HCT116 (cell line): ENCODE measurements at regions not wholly inside any gene's neighbourhood (a gene's known extent, or its start where the extent isn't known, plus 50 kb on each side); places are given as distances from the start of the nearest gene placed in this dataset.

Experiments
- ATAC-seq: fragments of 200-7000 bp; cut with Tn5 transposase; 2 replicates; pipeline ENCODE4 v1.9.1; 2020; ENCODE audit warnings: mild to moderate bottlenecking, moderate library complexity
- BruUV-seq: library from RNA; stranded (reverse); fragments of 400-500 nt; replicated peaks from 2 replicates; lab custom pipeline; 2021; lab: Mats Ljungman, UMichigan
- CTCF ChIA-PET: fragments of 300-600 bp; sonication (Branson Sonifier 250); formaldehyde crosslinking; loops from one replicate; lab custom pipeline; 2021; ENCODE audit warnings: antibody characterized with exemption; lab: Charles Lee
- POLR2A ChIA-PET: fragments of 300-600, 350-600 bp; sonication (Branson Sonifier 250); formaldehyde crosslinking; loops from one replicate; lab custom pipeline; 2021; ENCODE audit warnings: antibody characterized with exemption; lab: Charles Lee
- RAD21 ChIA-PET, 2 experiments: fragments of 300-600 bp; sonication (Branson Sonifier 250); formaldehyde crosslinking; loops; one replicate each; lab custom pipeline; 2023; ENCODE audit warnings: low total read pairs in 2 of 2; ENCODE audit not compliant: uncharacterized antibody in 2 of 2, unreplicated experiment in 2 of 2, low non-redundant PET in 1 of 2; lab: Charles Lee
- DNase-seq: peaks from one replicate; pipeline ENCODE4 v3.0.0-alpha.2; 2010; ENCODE audit warnings: low read depth, low spot score
- H2AFZ ChIP-seq: fragments of 200-600 bp; shearing (Covaris generic), sonication (generic); 2 replicates; pipeline ENCODE4 v1.6.1; 2017; ENCODE audit warnings: low read depth, mixed run types, mixed read lengths, antibody characterized with exemption, low read length; ENCODE audit not compliant: poor library complexity, severe bottlenecking
- H3K27ac ChIP-seq: 2 replicates; pipeline ENCODE4 v1.5.1; 2012; ENCODE audit warnings: low read depth, low read length
- H3K27me3 ChIP-seq: fragments of 200-600 bp; sonication (generic); 2 replicates; pipeline ENCODE4 v1.6.1; 2016; ENCODE audit warnings: mixed run types, low read length, mixed read lengths; ENCODE audit not compliant: insufficient read depth
- H3K36me3 ChIP-seq, 2 experiments: fragments of 200-500 bp in 1 of 2; fragments of 200-600 bp in 1 of 2; sonication (Bioruptor generic) in 1 of 2; sonication (generic) in 1 of 2; 2 replicates each; pipeline versions ENCODE4 v1.5.1 to v1.6.1; 2014 to 2016; ENCODE audit warnings: low read length in 2 of 2, inconsistent platforms in 1 of 2, mixed read lengths in 1 of 2, mixed run types in 1 of 2; ENCODE audit not compliant: insufficient read depth in 2 of 2, control insufficient read depth in 1 of 2
- H3K4me1 ChIP-seq, 2 experiments: fragments of 200-600 bp in 1 of 2; sonication (generic) in 1 of 2; 2 replicates each; pipeline versions ENCODE4 v1.5.1 to v1.6.1; 2012 to 2017; ENCODE audit warnings: low read length in 2 of 2, inconsistent platforms in 1 of 2, mild to moderate bottlenecking in 1 of 2, mixed read lengths in 1 of 2, mixed run types in 1 of 2, moderate library complexity in 1 of 2; ENCODE audit not compliant: insufficient read depth in 2 of 2, control insufficient read depth in 1 of 2
- H3K4me2 ChIP-seq: fragments of 200-600 bp; sonication (generic); 2 replicates; pipeline ENCODE4 v1.6.1; 2017; ENCODE audit warnings: mixed run types, low read length, mixed read lengths
- H3K4me3 ChIP-seq, 2 experiments: fragments of 200-600 bp in 1 of 2; sonication (generic) in 1 of 2; replicated peaks in 1 of 2; 2 replicates each; pipeline ENCODE4 v1.5.1; 2011 to 2016; ENCODE audit warnings: low read length in 2 of 2, control low read depth in 1 of 2, low read depth in 1 of 2, mild to moderate bottlenecking in 1 of 2, mixed read lengths in 1 of 2, mixed run types in 1 of 2
- H3K79me2 ChIP-seq: fragments of 200-600 bp; sonication (generic); 2 replicates; pipeline ENCODE4 v1.6.1; 2017; ENCODE audit warnings: mild to moderate bottlenecking, mixed run types, low read length, moderate library complexity, mixed read lengths; ENCODE audit not compliant: insufficient read depth
- H3K9ac ChIP-seq: fragments of 200-600 bp; sonication (generic); 2 replicates; pipeline ENCODE4 v1.6.1; 2016; ENCODE audit warnings: low read length, mixed read lengths
- H3K9me2 ChIP-seq: fragments of 200-600 bp; sonication (generic), shearing (Covaris generic); 2 replicates; pipeline ENCODE4 v1.6.1; 2017; ENCODE audit warnings: mixed run types, mild to moderate bottlenecking, moderate library complexity; ENCODE audit not compliant: insufficient read depth
- H3K9me3 ChIP-seq, 2 experiments: fragments of 200-500 bp in 1 of 2; fragments of 200-600 bp in 1 of 2; sonication (Bioruptor generic) in 1 of 2; sonication (generic) in 1 of 2; 2 replicates each; pipeline ENCODE4 v1.6.1; 2014 to 2017; ENCODE audit warnings: low read length in 2 of 2, mixed read lengths in 2 of 2, inconsistent platforms in 1 of 2, low read depth in 1 of 2, mild to moderate bottlenecking in 1 of 2, mixed run types in 1 of 2, moderate library complexity in 1 of 2; ENCODE audit not compliant: control insufficient read depth in 1 of 2, insufficient read depth in 1 of 2
- H4K20me1 ChIP-seq: fragments of 200-600 bp; sonication (generic), shearing (Covaris generic); 2 replicates; pipeline ENCODE4 v1.6.1; 2017; ENCODE audit warnings: mixed run types, mild to moderate bottlenecking, moderate library complexity; ENCODE audit not compliant: insufficient read depth
- CEBPB ChIP-seq: IDR thresholded peaks from 2 replicates; pipeline ENCODE4 v1.6.1; 2012; ENCODE audit warnings: low read depth
- CTCF ChIP-seq, 3 experiments: fragments of 200-600 bp in 1 of 3; sonication (generic) in 1 of 3; IDR thresholded peaks in 2 of 3; conservative IDR thresholded peaks in 1 of 3; 2 replicates each; pipeline ENCODE4 v1.5.1; 2012 to 2017; ENCODE audit warnings: low read depth in 2 of 3, low read length in 2 of 3, antibody characterized with exemption in 1 of 3, borderline replicate concordance in 1 of 3, control low read depth in 1 of 3, mild to moderate bottlenecking in 1 of 3, mixed read lengths in 1 of 3, mixed run types in 1 of 3, moderate library complexity in 1 of 3; ENCODE audit not compliant: insufficient read depth in 1 of 3
- EGR1 ChIP-seq: IDR thresholded peaks from 2 replicates; pipeline ENCODE4 v1.6.1; 2012; ENCODE audit warnings: low read depth
- EZH2 ChIP-seq: fragments of 200-600 bp; sonication (generic); IDR thresholded peaks from 2 replicates; pipeline ENCODE4 v1.6.1; 2017; ENCODE audit warnings: antibody characterized with exemption, mixed run types
- EZH2phosphoT487 ChIP-seq: fragments of 200-600 bp; IDR thresholded peaks from 2 replicates; pipeline ENCODE4 v1.6.1; 2018; ENCODE audit warnings: antibody characterized with exemption, borderline replicate concordance
- JUND ChIP-seq: IDR thresholded peaks from 2 replicates; pipeline ENCODE4 v1.6.1; 2012
- POLR2A ChIP-seq: IDR thresholded peaks from 2 replicates; pipeline ENCODE4 v1.7.0; 2011; ENCODE audit warnings: borderline replicate concordance; ENCODE audit not compliant: insufficient read depth, insufficient read length; ENCODE audit errors: extremely low read depth
- RAD21 ChIP-seq: IDR thresholded peaks from 2 replicates; pipeline ENCODE4 v1.6.1; 2012; ENCODE audit warnings: low read depth, mild to moderate bottlenecking
- SIN3A ChIP-seq: IDR thresholded peaks from 2 replicates; pipeline ENCODE4 v1.6.1; 2012; ENCODE audit warnings: low read depth
- SP1 ChIP-seq: IDR thresholded peaks from 2 replicates; pipeline ENCODE4 v1.6.1; 2012; ENCODE audit warnings: low read depth
- YY1 ChIP-seq: IDR thresholded peaks from 2 replicates; pipeline ENCODE4 v1.6.1; 2011; ENCODE audit warnings: low read length, low read depth, moderate library complexity, mild to moderate bottlenecking; ENCODE audit not compliant: insufficient replicate concordance; ENCODE audit errors: extremely low read depth
- intact Hi-C: fragments of 100-400 bp; cut with micrococcal nuclease; formaldehyde crosslinking; loops from 2 replicates; pipeline ENCODE4 v1.10.0; 2022
- TF ChIP-seq, protein P1 (sequence below): IDR thresholded peaks from 2 replicates; pipeline ENCODE4 v1.6.1; 2011; ENCODE audit warnings: mild to moderate bottlenecking, low read length, moderate library complexity; ENCODE audit not compliant: insufficient replicate concordance; ENCODE audit errors: extremely low read depth

- ChIA-PET CTCF (no interaction called here), POLR2A (no interaction called here), RAD21 (no interaction called here)
- intact Hi-C loops: no loop called here
- no peak for ATAC-seq
- no TSS peak for BruUV-seq
- H3K9ac ChIP-seq: no peak overlapping the region
- H2AFZ ChIP-seq: no peak overlapping the region
- H3K4me1 ChIP-seq: no peaks in the 10 kb centered on the region
- H3K36me3 ChIP-seq: no peaks in the 10 kb centered on the region
- H3K27ac ChIP-seq: no peak overlapping the region
- H3K4me2 ChIP-seq: no peak overlapping the region
- no peaks in the 10 kb centered on the region for H3K27me3 ChIP-seq
- H3K9me3 ChIP-seq: peaks cover 4 to 20% of the 10 kb centered on the region in 2 experiments; a peak in 2 of 4 replicates
- H4K20me1 ChIP-seq: no peaks in the 10 kb centered on the region
- no peak for TF ChIP-seq EGR1
- TF ChIP-seq YY1: no peak
- TF ChIP-seq EZH2phosphoT487: no peak
- no peak for TF ChIP-seq SIN3A
- TF ChIP-seq EZH2: no peak
- no peak for TF ChIP-seq CEBPB
- no peak for TF ChIP-seq RAD21
- TF ChIP-seq CTCF (IDR thresholded peaks at IDR 0.05 in 2 of 3, conservative IDR thresholded peaks at IDR 0.05 in 1 of 3; ENCODE audit: borderline replicate concordance in 1 of 3, insufficient read depth in 1 of 3, low read depth in 2 of 3, low read length in 2 of 3): no peak
- TF ChIP-seq SP1: no peak
- TF ChIP-seq POLR2A: no peak
- no peak for TF ChIP-seq JUND
- TF ChIP-seq, protein P1, sequence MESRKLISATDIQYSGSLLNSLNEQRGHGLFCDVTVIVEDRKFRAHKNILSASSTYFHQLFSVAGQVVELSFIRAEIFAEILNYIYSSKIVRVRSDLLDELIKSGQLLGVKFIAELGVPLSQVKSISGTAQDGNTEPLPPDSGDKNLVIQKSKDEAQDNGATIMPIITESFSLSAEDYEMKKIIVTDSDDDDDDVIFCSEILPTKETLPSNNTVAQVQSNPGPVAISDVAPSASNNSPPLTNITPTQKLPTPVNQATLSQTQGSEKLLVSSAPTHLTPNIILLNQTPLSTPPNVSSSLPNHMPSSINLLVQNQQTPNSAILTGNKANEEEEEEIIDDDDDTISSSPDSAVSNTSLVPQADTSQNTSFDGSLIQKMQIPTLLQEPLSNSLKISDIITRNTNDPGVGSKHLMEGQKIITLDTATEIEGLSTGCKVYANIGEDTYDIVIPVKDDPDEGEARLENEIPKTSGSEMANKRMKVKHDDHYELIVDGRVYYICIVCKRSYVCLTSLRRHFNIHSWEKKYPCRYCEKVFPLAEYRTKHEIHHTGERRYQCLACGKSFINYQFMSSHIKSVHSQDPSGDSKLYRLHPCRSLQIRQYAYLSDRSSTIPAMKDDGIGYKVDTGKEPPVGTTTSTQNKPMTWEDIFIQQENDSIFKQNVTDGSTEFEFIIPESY: no peak
- H3K9me2 ChIP-seq: no peaks in the 10 kb centered on the region
- no peaks in the 10 kb centered on the region for H3K79me2 ChIP-seq
- no peak for DNase-seq
- no peak overlapping the region for H3K4me3 ChIP-seq
Measured at GRCh38 chr3:77859156-77859555, 819.3 kb downstream of the ROBO2 start.
